Erythroblast (primary cell): ENCODE measurements at regions not wholly inside any gene's neighbourhood (a gene's known extent, or its start where the extent isn't known, plus 50 kb on each side); places are given as distances from the start of the nearest gene placed in this dataset.

Experiments
- GATA1 ChIP-seq: IDR thresholded peaks from 2 replicates; pipeline ENCODE4 v1.6.1; 2011; ENCODE audit warnings: low read depth, mild to moderate bottlenecking, control low read depth, low read length, moderate library complexity
- POLR2A ChIP-seq: IDR thresholded peaks from 2 replicates; pipeline ENCODE4 v1.6.1; 2011; ENCODE audit warnings: mild to moderate bottlenecking, low read length

DNA sequence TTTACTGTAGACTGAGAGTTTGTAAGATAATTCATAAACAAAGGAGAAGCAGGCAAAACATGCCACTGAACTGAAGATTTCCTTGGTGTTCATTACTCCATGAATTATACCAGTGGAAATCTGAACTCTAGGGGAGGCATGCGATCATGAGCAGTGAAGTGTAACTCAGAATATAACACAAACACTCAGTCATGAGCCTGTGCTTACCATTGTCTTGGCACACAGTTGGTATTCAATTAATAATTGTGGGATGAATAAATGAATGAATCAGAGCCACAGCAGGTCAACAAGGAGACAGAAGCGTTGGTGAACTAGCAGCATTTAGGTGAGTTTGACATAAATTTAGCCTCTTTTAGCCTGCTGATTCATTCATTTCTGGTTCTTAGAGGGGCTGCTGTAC is 263.5 kb upstream of the DKK2 start:
- no peak for TF ChIP-seq POLR2A
- TF ChIP-seq GATA1 = no peak
